K562 (cell line): ENCODE measurements at regions not wholly inside any gene's neighbourhood (a gene's known extent, or its start where the extent isn't known, plus 50 kb on each side); places are given as distances from the start of the nearest gene placed in this dataset.

ENCODE experiments used
- SPI1 ChIP-seq: IDR thresholded peaks from 2 replicates; pipeline ENCODE4 v1.6.1; 2011; ENCODE audit warnings: low read depth, low read length, control low read depth, borderline replicate concordance
- ZNF121 ChIP-seq: sonication (generic); formaldehyde crosslinking; conservative IDR thresholded peaks from 2 replicates; pipeline ENCODE4 v1.8.0; 2022; ENCODE audit warnings: missing genetic modification reagents

GRCh38 chr13:111503905-111504695 is 183.7 kb downstream of the TEX29 start:
- TF ChIP-seq ZNF121 (CRISPR knock-in tag) (no peak), SPI1 (no peak)
